ENCODE measurements at regions not wholly inside any gene's neighbourhood (a gene's known extent, or its start where the extent isn't known, plus 50 kb on each side); places are given as distances from the start of the nearest gene placed in this dataset.

GRCh38 chr6:145274083-145274482 is 461.2 kb downstream of the EPM2A start:
- TF ChIP-seq CTCF (CRISPR knock-in tag; IDR thresholded peaks at IDR 0.05) (no peak), MXD4 (CRISPR knock-in tag; IDR thresholded peaks at IDR 0.05) (no peak), RBM39 (IDR thresholded peaks at IDR 0.05; ENCODE audit: low read depth, low read length, poor library complexity, severe bottlenecking) (no peak), IRF2 (CRISPR knock-in tag; IDR thresholded peaks at IDR 0.05) (no peak), RELA (CRISPR knock-in tag; IDR thresholded peaks at IDR 0.05) (no peak), MAX (IDR thresholded peaks at IDR 0.05) (no peak), RERE (CRISPR knock-in tag; IDR thresholded peaks at IDR 0.05; ENCODE audit: low read depth) (no peak)
- TF ChIP-seq, protein P1, sequence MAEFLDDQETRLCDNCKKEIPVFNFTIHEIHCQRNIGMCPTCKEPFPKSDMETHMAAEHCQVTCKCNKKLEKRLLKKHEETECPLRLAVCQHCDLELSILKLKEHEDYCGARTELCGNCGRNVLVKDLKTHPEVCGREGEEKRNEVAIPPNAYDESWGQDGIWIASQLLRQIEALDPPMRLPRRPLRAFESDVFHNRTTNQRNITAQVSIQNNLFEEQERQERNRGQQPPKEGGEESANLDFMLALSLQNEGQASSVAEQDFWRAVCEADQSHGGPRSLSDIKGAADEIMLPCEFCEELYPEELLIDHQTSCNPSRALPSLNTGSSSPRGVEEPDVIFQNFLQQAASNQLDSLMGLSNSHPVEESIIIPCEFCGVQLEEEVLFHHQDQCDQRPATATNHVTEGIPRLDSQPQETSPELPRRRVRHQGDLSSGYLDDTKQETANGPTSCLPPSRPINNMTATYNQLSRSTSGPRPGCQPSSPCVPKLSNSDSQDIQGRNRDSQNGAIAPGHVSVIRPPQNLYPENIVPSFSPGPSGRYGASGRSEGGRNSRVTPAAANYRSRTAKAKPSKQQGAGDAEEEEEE (CRISPR knock-in tag; IDR thresholded peaks at IDR 0.05; ENCODE audit: borderline replicate concordance), result no peak

Data from HepG2 (cell line).